ENCODE measurements at regions not wholly inside any gene's neighbourhood (a gene's known extent, or its start where the extent isn't known, plus 50 kb on each side); places are given as distances from the start of the nearest gene placed in this dataset.

DNA sequence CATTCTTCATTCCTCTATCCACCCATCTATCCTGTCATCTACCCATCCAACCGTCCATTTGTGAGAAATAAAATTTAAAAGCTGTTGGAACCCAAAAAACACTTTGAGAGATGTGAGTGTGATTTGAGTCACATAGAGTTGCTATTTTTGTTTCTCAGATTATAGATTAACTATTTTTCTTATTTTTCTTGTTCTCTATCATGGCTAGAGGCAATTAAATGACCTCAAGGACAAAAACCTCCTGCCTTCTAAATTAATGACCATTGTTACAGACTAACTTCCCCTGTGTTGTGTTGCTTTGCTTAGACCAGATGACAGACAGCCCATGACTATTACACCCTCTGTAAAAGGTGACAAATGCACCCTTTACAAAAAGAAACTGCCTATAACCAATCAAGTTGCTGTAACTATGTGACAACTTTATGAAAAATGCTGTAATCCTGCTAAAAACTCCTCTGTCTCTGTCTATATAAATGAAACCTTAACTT, 207.9 kb upstream of the CXCR4 start:
- DNase-seq (no peak), ATAC-seq (no peak)
- H3K27me3 ChIP-seq: no peaks in the 10 kb centered on the region
- in situ Hi-C loops (cut with MboI; ENCODE audit: low sequenced_read_pairs in 4 of 4): no loop called here
- no peaks in the 10 kb centered on the region for H3K36me3 ChIP-seq
- H3K4me3 ChIP-seq: no peak overlapping the region
- intact Hi-C loops (cut with DNase I; ENCODE audit: low total_unique reads): no loop called here
- H3K27ac ChIP-seq: no peak overlapping the region
- no peaks in the 10 kb centered on the region for H3K9me3 ChIP-seq
- no peaks in the 10 kb centered on the region for H3K4me1 ChIP-seq
- TF ChIP-seq, protein P1, sequence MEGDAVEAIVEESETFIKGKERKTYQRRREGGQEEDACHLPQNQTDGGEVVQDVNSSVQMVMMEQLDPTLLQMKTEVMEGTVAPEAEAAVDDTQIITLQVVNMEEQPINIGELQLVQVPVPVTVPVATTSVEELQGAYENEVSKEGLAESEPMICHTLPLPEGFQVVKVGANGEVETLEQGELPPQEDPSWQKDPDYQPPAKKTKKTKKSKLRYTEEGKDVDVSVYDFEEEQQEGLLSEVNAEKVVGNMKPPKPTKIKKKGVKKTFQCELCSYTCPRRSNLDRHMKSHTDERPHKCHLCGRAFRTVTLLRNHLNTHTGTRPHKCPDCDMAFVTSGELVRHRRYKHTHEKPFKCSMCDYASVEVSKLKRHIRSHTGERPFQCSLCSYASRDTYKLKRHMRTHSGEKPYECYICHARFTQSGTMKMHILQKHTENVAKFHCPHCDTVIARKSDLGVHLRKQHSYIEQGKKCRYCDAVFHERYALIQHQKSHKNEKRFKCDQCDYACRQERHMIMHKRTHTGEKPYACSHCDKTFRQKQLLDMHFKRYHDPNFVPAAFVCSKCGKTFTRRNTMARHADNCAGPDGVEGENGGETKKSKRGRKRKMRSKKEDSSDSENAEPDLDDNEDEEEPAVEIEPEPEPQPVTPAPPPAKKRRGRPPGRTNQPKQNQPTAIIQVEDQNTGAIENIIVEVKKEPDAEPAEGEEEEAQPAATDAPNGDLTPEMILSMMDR (IDR thresholded peaks at IDR 0.05 in 4 of 5, conservative IDR thresholded peaks at IDR 0.05 in 1 of 5): no peak
- no peak for TF ChIP-seq POLR2A (IDR thresholded peaks at IDR 0.05)

DNA sequence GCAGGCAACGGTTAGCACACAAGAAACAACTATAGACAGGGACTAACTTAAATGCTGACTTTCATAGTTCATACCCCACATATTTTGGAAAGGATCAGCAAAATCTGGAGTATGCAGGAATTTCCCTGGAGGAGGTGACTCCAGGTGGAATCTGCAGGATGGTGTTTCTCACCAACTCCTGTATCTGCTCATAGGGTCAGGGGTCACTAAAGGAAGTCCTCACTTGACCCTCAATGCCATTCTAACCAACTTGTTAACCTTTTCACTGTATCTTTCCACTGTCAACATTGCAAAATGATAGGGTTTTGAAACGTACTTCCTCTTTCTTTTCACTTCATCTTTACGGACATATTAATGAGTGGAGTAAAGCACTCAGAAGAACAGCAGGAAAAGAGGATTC, 207.0 kb upstream of the CXCR4 start:
- no peaks in the 10 kb centered on the region for H3K27me3 ChIP-seq
- H3K36me3 ChIP-seq: no peaks in the 10 kb centered on the region
- H3K27ac ChIP-seq: no peak overlapping the region
- ATAC-seq (no peak), DNase-seq (no peak)
- no peaks in the 10 kb centered on the region for H3K4me1 ChIP-seq
- in situ Hi-C loops (cut with MboI; ENCODE audit: low sequenced_read_pairs in 4 of 4): no loop called here
- intact Hi-C loops (cut with DNase I; ENCODE audit: low total_unique reads): no loop called here
- TF ChIP-seq, protein P1 (IDR thresholded peaks at IDR 0.05 in 4 of 5, conservative IDR thresholded peaks at IDR 0.05 in 1 of 5): no peak
- TF ChIP-seq POLR2A (IDR thresholded peaks at IDR 0.05): no peak
- H3K9me3 ChIP-seq: no peaks in the 10 kb centered on the region
- no peak overlapping the region for H3K4me3 ChIP-seq

DNA sequence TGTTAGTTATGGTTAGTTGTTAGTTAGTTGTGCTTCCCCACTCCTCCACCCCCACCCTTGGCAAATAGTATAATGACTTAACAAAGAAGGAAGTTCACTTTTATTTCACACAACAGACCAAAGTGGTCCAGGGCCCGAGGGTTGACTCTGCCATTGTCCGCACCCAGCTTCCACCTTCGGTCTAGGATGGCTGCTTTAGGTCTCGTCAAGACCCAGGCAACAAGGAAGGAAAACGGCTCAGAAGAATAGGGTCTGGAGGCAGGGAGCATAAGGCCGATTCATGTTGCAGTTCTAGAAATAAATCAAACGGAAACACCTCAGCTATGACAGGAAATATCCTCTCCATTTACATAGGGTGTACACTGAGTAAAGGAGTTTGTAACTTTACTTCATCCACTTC, 206.0 kb upstream of the CXCR4 start:
- in situ Hi-C loops (cut with MboI; ENCODE audit: low sequenced_read_pairs in 4 of 4) (no loop called here), intact Hi-C loops (cut with DNase I; ENCODE audit: low total_unique reads) (no loop called here)
- H3K36me3 ChIP-seq: no peaks in the 10 kb centered on the region
- ATAC-seq (no peak), DNase-seq (no peak)
- H3K4me1 ChIP-seq: no peaks in the 10 kb centered on the region
- no peaks in the 10 kb centered on the region for H3K9me3 ChIP-seq
- H3K27ac ChIP-seq: no peak overlapping the region
- TF ChIP-seq, protein P1 (IDR thresholded peaks at IDR 0.05 in 4 of 5, conservative IDR thresholded peaks at IDR 0.05 in 1 of 5): no peak
- TF ChIP-seq POLR2A (IDR thresholded peaks at IDR 0.05): no peak
- no peaks in the 10 kb centered on the region for H3K27me3 ChIP-seq
- no peak overlapping the region for H3K4me3 ChIP-seq

DNA sequence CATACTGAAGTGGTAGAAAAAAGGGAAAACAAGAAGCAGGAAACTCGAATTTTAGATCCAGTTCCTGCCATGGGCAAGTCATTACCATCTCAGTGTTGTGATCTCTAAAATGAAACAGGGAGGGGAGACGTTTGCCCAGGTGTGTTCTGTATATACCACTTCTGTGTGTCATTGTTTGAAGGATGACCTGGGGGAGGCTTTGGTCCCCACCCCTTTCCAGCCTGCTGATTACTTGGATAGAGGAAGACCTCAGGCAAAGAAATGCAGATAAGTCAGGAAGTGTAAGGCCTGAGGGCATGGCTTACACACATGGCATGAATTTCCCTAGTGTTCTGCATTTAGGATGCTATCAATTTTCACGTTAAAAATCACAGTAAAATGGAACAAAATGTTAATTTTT, 205.2 kb upstream of the CXCR4 start:
- TF ChIP-seq POLR2A (IDR thresholded peaks at IDR 0.05): no peak
- TF ChIP-seq, protein P1 (IDR thresholded peaks at IDR 0.05 in 4 of 5, conservative IDR thresholded peaks at IDR 0.05 in 1 of 5): no peak
- DNase-seq (no peak), ATAC-seq (no peak)
- Histone ChIP-seq H3K4me1 (no peaks in the 10 kb centered on the region), H3K9me3 (no peaks in the 10 kb centered on the region), H3K4me3 (no peak overlapping the region), H3K27me3 (no peaks in the 10 kb centered on the region), H3K36me3 (no peaks in the 10 kb centered on the region), H3K27ac (no peak overlapping the region)
- in situ Hi-C loops (cut with MboI; ENCODE audit: low sequenced_read_pairs in 4 of 4): no loop called here
- intact Hi-C loops (cut with DNase I; ENCODE audit: low total_unique reads): no loop called here

DNA sequence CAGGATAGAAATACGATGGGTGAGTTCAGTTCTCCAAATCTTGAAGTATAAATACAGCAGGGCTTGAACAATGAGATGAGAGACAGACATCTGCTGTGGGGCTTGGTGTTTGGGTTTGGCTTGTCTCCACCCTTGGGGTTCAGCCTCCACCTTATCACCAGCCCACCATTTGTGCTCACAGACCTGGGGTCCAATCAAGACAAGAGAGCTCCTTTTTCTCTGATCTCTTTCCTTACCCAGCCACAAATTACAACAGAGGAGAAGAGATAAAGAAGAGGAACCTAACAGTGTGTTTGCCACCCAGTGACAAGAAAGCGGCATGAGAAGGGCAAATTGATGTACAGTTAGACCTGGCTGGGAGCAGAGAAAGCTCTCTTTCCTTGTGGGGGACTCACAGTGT, 204.5 kb upstream of the CXCR4 start:
- no peak for ATAC-seq
- in situ Hi-C loops (cut with MboI; ENCODE audit: low sequenced_read_pairs in 4 of 4) (no loop called here), intact Hi-C loops (cut with DNase I; ENCODE audit: low total_unique reads) (no loop called here)
- Histone ChIP-seq H3K9me3 (no peaks in the 10 kb centered on the region), H3K36me3 (no peaks in the 10 kb centered on the region), H3K4me1 (no peaks in the 10 kb centered on the region), H3K27ac (no peak overlapping the region), H3K4me3 (no peak overlapping the region), H3K27me3 (no peaks in the 10 kb centered on the region)
- no peak for DNase-seq
- TF ChIP-seq, protein P1 (IDR thresholded peaks at IDR 0.05 in 4 of 5, conservative IDR thresholded peaks at IDR 0.05 in 1 of 5): no peak
- TF ChIP-seq POLR2A (IDR thresholded peaks at IDR 0.05): no peak
